Fibroblast of pulmonary artery (primary cell): ENCODE measurements at regions not wholly inside any gene's neighbourhood (a gene's known extent, or its start where the extent isn't known, plus 50 kb on each side); places are given as distances from the start of the nearest gene placed in this dataset.

Source experiments
- DNase-seq: peaks from one replicate; pipeline ENCODE4 v3.0.0-alpha.2; 2010; ENCODE audit warnings: low read depth
- H3K4me3 ChIP-seq: replicated peaks from 2 replicates; pipeline ENCODE4 v1.5.1; 2011; ENCODE audit warnings: low read depth, mild to moderate bottlenecking, control low read depth, low read length, moderate library complexity
- TF ChIP-seq, protein P1 (sequence below): IDR thresholded peaks from 2 replicates; pipeline ENCODE4 v1.5.1; 2011; ENCODE audit warnings: mild to moderate bottlenecking, control low read depth, low read length, inconsistent platforms; ENCODE audit errors: missing control alignments

DNA sequence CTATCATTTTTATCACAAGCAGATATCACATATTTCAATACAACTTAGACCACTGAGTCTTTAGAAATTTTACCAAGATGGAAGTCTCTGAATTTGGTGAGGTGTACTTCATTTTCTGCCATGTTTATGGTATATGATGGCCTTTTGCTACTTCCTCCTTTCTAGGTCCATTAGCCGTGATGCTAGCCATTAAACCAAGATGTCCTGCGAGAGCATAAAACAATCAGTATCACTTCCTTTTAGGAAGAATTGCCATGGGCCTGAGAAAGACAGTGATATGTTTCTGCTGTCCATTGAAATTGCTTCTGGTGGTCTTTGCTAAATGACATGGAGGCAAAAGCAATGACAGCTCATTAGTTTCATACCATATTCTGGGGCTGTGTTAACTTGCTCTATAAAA is 1851.7 kb upstream of the IGFBP7 start:
- DNase-seq, result no peak
- TF ChIP-seq, protein P1, sequence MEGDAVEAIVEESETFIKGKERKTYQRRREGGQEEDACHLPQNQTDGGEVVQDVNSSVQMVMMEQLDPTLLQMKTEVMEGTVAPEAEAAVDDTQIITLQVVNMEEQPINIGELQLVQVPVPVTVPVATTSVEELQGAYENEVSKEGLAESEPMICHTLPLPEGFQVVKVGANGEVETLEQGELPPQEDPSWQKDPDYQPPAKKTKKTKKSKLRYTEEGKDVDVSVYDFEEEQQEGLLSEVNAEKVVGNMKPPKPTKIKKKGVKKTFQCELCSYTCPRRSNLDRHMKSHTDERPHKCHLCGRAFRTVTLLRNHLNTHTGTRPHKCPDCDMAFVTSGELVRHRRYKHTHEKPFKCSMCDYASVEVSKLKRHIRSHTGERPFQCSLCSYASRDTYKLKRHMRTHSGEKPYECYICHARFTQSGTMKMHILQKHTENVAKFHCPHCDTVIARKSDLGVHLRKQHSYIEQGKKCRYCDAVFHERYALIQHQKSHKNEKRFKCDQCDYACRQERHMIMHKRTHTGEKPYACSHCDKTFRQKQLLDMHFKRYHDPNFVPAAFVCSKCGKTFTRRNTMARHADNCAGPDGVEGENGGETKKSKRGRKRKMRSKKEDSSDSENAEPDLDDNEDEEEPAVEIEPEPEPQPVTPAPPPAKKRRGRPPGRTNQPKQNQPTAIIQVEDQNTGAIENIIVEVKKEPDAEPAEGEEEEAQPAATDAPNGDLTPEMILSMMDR, result no peak

DNA sequence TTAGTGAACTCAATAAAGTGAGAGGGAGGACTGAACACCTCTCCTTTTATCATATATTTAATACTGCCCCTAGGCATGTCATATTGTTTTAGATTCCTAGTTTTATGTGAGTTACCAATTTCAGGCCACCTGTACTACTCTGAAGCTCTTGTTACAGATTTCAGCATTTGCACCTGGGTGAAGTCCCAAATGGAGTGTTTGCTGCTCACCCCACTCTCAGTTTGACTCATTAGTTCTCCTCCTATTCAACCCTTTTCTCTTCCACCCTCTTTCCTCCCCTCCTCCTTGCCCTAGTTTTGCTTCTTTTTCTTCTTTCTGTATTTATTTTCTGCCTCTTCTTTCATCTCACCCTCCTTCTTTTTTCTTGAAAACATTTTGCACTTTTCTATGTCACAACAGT is 1852.2 kb upstream of the IGFBP7 start:
- TF ChIP-seq, protein P1, result no peak
- no peak overlapping the region for H3K4me3 ChIP-seq

More for the DNA sequence above, 1851.7 kb upstream of the IGFBP7 start:
- no peak overlapping the region for H3K4me3 ChIP-seq

DNA sequence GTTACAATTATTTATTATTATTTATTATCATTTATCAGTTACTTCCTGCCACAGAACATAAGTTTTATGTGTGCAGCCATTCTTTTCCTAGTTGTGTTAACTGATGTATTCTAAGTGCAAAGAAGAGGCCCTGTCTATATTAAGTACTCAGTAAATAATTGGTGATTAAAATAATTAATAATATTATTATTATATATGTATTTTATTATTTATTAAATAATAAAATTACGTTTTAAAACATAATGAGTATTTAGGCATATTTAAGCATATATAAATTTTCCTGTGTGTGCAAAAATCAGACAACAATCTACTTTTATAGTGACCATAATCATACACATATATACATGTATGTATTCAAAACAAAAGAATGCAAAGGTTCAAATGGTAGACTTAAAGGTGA is 1871.6 kb upstream of the IGFBP7 start:
- TF ChIP-seq, protein P1, result no peak
- H3K4me3 ChIP-seq, result no peak overlapping the region
- DNase-seq, result no peak

More for the DNA sequence above, 1852.2 kb upstream of the IGFBP7 start:
- DNase-seq, result no peak

DNA sequence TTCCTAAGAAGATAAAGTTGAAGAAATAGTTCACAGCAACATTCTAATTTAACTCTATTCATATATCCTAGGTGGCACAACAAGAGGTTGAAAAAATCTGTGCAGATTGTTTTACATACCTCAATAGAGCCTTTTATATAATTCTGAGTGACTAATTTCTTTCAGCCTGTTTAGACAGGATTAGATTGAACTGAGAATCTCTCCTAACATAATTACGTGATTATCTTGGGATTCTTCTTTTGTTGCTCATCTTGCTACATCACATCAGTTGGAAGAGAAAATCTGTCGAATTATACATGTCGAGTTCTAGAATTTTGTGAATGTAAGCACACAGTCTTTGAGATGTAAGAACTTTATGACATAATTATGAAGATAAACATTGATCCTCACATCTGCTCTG is 1873.7 kb upstream of the IGFBP7 start:
- TF ChIP-seq, protein P1, result no peak
- no peak overlapping the region for H3K4me3 ChIP-seq
- no peak for DNase-seq

DNA sequence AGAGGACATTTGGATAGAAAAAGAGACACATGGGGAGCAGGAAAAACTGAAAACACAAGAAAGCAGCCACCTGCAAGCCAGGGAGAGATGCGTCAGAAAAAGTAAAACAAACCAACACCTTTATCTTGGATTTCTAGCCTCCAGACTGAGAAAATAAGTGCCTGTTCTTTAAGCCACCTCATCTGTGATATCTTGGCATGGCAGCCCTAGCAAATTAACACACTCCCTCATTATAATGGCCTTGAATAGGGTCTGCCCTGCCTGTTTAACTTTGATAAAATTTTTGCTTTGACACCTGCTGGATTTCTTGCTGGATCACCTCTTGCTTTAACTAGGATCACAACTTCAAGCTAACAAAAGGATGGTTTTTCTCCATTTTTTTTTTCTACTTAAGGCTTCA is 1892.0 kb upstream of the IGFBP7 start:
- no peak for DNase-seq
- no peak overlapping the region for H3K4me3 ChIP-seq
- TF ChIP-seq, protein P1, result no peak

DNA sequence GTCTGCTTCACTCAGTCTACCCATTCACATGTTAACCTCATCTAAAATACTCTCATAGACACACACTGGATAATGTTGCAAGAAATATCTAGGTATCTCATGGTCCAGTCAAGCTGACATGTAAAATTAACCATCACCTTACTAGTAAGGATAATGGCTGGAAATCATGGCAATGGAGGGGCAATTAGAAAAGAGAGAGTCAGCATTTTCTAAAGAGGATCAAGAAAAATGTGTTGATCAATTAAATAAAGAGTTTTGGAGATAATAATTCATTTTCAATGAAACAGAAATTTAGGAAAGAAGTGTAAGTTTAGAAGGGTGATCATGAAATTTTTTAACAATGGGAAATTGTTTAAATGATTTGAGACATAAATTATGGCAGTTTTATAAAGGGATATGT is 1914.1 kb upstream of the IGFBP7 start:
- H3K4me3 ChIP-seq, result no peak overlapping the region
- no peak for DNase-seq
- TF ChIP-seq, protein P1, result no peak

DNA sequence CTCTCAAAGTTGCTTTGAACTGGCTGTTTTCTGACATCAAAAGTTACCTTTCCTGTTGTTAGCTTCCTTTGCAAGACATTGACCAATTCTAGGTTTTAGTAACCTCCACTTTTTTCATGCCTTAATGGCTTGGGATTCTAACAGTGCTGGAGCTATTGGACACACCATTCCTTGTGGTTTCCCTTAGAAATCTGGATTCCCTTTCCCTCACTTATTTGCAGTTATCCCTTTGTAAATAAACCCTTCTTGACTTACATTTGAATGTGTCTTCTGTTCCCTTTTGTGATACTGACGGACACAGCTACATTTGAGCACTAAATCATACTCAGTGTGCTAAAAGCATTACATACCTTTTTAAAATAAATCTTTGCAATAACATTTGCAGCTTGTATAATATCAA is 1927.6 kb upstream of the IGFBP7 start:
- TF ChIP-seq, protein P1, result no peak
- H3K4me3 ChIP-seq, result no peak overlapping the region
- no peak for DNase-seq
